ENCODE measurements at regions not wholly inside any gene's neighbourhood (a gene's known extent, or its start where the extent isn't known, plus 50 kb on each side); places are given as distances from the start of the nearest gene placed in this dataset.

GRCh38 chr2:234665304-234665703, 168.4 kb upstream of the ARL4C start:
- ATAC-seq (ENCODE audit: insufficient number of reproducible peaks, low FRiP score, low read depth) (no peak), DNase-seq (ENCODE audit: low spot score) (no peak)
- no peak for TF ChIP-seq CTCF (IDR thresholded peaks at IDR 0.05)
- H3K4me3 ChIP-seq = no peak overlapping the region
- H3K27ac ChIP-seq = no peak overlapping the region
- H3K4me1 ChIP-seq (ENCODE audit: control insufficient read depth in 1 of 2, low read depth in 2 of 2) = no peaks in the 10 kb centered on the region
- H3K9me3 ChIP-seq = no peaks in the 10 kb centered on the region
- no peaks in the 10 kb centered on the region for H3K27me3 ChIP-seq (replicated peaks; ENCODE audit: insufficient read depth)
- H3K36me3 ChIP-seq = no peaks in the 10 kb centered on the region

- no peak overlapping the region for H3K27ac ChIP-seq
- no peak overlapping the region for H3K4me3 ChIP-seq
- no peak for TF ChIP-seq CTCF (IDR thresholded peaks at IDR 0.05)
- no peaks in the 10 kb centered on the region for H3K36me3 ChIP-seq
- ATAC-seq (ENCODE audit: insufficient number of reproducible peaks, low FRiP score, low read depth) = no peak
- H3K9me3 ChIP-seq = no peaks in the 10 kb centered on the region
- no peaks in the 10 kb centered on the region for H3K4me1 ChIP-seq (ENCODE audit: control insufficient read depth in 1 of 2, low read depth in 2 of 2)
- no peak for DNase-seq (ENCODE audit: low spot score)
- no peaks in the 10 kb centered on the region for H3K27me3 ChIP-seq (replicated peaks; ENCODE audit: insufficient read depth)
Measured at GRCh38 chr2:234661849-234662248, 165.0 kb upstream of the ARL4C start.

- TF ChIP-seq CTCF (IDR thresholded peaks at IDR 0.05) = no peak
- Histone ChIP-seq H3K4me1 (ENCODE audit: control insufficient read depth in 1 of 2, low read depth in 2 of 2) (no peaks in the 10 kb centered on the region), H3K36me3 (no peaks in the 10 kb centered on the region), H3K9me3 (no peaks in the 10 kb centered on the region), H3K27me3 (replicated peaks; ENCODE audit: insufficient read depth) (no peaks in the 10 kb centered on the region), H3K4me3 (no peak overlapping the region), H3K27ac (no peak overlapping the region)
- no peak for DNase-seq (ENCODE audit: low spot score)
- ATAC-seq (ENCODE audit: insufficient number of reproducible peaks, low FRiP score, low read depth) = no peak
Measured at GRCh38 chr2:234661175-234661574, 164.3 kb upstream of the ARL4C start.

- no peak for TF ChIP-seq CTCF (IDR thresholded peaks at IDR 0.05)
- H3K9me3 ChIP-seq = no peaks in the 10 kb centered on the region
- no peaks in the 10 kb centered on the region for H3K36me3 ChIP-seq
- H3K27ac ChIP-seq = no peak overlapping the region
- no peak overlapping the region for H3K4me3 ChIP-seq
- ATAC-seq (ENCODE audit: insufficient number of reproducible peaks, low FRiP score, low read depth) = no peak
- no peaks in the 10 kb centered on the region for H3K4me1 ChIP-seq (ENCODE audit: control insufficient read depth in 1 of 2, low read depth in 2 of 2)
- DNase-seq (ENCODE audit: low spot score) = no peak
- H3K27me3 ChIP-seq (replicated peaks; ENCODE audit: insufficient read depth) = no peaks in the 10 kb centered on the region
Measured at GRCh38 chr2:234655706-234656105, 158.8 kb upstream of the ARL4C start.

- Histone ChIP-seq H3K4me1 (ENCODE audit: control insufficient read depth in 1 of 2, low read depth in 2 of 2) (no peaks in the 10 kb centered on the region), H3K27ac (no peak overlapping the region), H3K4me3 (no peak overlapping the region), H3K36me3 (no peaks in the 10 kb centered on the region), H3K27me3 (replicated peaks; ENCODE audit: insufficient read depth) (no peaks in the 10 kb centered on the region), H3K9me3 (no peaks in the 10 kb centered on the region)
- TF ChIP-seq CTCF (IDR thresholded peaks at IDR 0.05) = no peak
- no peak for DNase-seq (ENCODE audit: low spot score)
- ATAC-seq (ENCODE audit: insufficient number of reproducible peaks, low FRiP score, low read depth) = no peak
Measured at GRCh38 chr2:234650911-234651310, 154.0 kb upstream of the ARL4C start.
